Thyroid gland (tissue), 4 donors: ENCODE measurements at regions not wholly inside any gene's neighbourhood (a gene's known extent, or its start where the extent isn't known, plus 50 kb on each side); places are given as distances from the start of the nearest gene placed in this dataset.

Experiments
- POLR2A ChIP-seq, 2 donors: fragments of 450-650 bp; IDR thresholded peaks; one replicate each; pipeline ENCODE4 v1.6.1; 2017; ENCODE audit warnings: antibody characterized with exemption in 2 of 2, mild to moderate bottlenecking in 2 of 2, moderate library complexity in 1 of 2
- TF ChIP-seq, protein P1 (sequence below), 6 experiments: fragments of 200-600 bp in 3 of 6; fragments of 450-650 bp in 3 of 6; sonication (generic) in 3 of 6; IDR thresholded peaks; one replicate each; pipeline ENCODE4 v1.5.1; 2016 to 2019; ENCODE audit warnings: antibody characterized with exemption in 6 of 6, mild to moderate bottlenecking in 2 of 6, inconsistent platforms in 1 of 6, moderate library complexity in 1 of 6

DNA sequence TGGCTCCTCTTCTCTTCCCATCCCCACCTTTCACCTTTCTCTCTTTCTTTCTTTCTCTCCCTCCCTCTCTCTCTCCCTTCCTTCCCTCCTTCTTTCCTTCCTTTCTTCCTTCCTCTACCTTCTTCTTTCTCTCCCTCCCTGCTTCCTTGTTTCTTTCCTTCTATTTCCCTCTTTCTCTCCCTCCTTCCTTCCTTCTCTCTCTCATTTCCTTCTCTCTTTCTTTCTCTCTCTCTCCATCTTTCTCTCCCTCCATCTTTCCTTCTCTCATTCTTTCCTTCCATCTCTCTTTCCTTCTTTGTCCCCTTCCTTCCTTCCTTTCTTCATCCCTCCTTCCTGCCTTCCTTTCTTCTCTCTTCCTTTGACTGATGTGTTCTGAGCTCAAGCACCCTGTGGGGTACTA, 1467.0 kb upstream of the DEFB115 start:
- TF ChIP-seq POLR2A (IDR thresholded peaks at IDR 0.05): no peak
- TF ChIP-seq, protein P1, sequence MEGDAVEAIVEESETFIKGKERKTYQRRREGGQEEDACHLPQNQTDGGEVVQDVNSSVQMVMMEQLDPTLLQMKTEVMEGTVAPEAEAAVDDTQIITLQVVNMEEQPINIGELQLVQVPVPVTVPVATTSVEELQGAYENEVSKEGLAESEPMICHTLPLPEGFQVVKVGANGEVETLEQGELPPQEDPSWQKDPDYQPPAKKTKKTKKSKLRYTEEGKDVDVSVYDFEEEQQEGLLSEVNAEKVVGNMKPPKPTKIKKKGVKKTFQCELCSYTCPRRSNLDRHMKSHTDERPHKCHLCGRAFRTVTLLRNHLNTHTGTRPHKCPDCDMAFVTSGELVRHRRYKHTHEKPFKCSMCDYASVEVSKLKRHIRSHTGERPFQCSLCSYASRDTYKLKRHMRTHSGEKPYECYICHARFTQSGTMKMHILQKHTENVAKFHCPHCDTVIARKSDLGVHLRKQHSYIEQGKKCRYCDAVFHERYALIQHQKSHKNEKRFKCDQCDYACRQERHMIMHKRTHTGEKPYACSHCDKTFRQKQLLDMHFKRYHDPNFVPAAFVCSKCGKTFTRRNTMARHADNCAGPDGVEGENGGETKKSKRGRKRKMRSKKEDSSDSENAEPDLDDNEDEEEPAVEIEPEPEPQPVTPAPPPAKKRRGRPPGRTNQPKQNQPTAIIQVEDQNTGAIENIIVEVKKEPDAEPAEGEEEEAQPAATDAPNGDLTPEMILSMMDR (IDR thresholded peaks at IDR 0.05): no peak
